ENCODE measurements at regions not wholly inside any gene's neighbourhood (a gene's known extent, or its start where the extent isn't known, plus 50 kb on each side); places are given as distances from the start of the nearest gene placed in this dataset.
"Not testable (repeated sequence)": the region's sequence is repeated elsewhere in the genome, so short reads cannot be mapped to it uniquely, and the experiment has no call there.

GRCh38 chr6:168186438-168186837 lies 107.4 kb upstream of the FRMD1 start:
- Mint-ChIP-seq H3K4me1 (no peaks in the 10 kb centered on the region), H3K36me3 (no peaks in the 10 kb centered on the region), H3K27me3 (no peaks in the 10 kb centered on the region), H3K9me3 (peaks cover 0 to 4% of the 10 kb centered on the region in 2 donors), H3K4me3 (no peak overlapping the region), H3K27ac (no peak overlapping the region)
- DNase-seq (no peak), ATAC-seq (replicated peaks) (no peak)

GRCh38 chr6:168186018-168186417 lies 107.0 kb upstream of the FRMD1 start:
- ATAC-seq (replicated peaks); H3K27ac Mint-ChIP-seq; H3K9me3 Mint-ChIP-seq; H3K4me1 Mint-ChIP-seq; H3K4me3 Mint-ChIP-seq; H3K27me3 Mint-ChIP-seq; DNase-seq; H3K36me3 Mint-ChIP-seq: not testable (repeated sequence)

- H3K4me1 Mint-ChIP-seq, result no peaks in the 10 kb centered on the region
- no peak for ATAC-seq (replicated peaks)
- H3K27me3 Mint-ChIP-seq, result no peaks in the 10 kb centered on the region
- H3K27ac Mint-ChIP-seq, result no peak overlapping the region
- H3K9me3 Mint-ChIP-seq, result peaks cover 0 to 4% of the 10 kb centered on the region in 2 donors
- no peaks in the 10 kb centered on the region for H3K36me3 Mint-ChIP-seq
- H3K4me3 Mint-ChIP-seq, result no peak overlapping the region
- no peak for DNase-seq
Observed at GRCh38 chr6:168184701-168185100, 105.7 kb upstream of the FRMD1 start.

- Mint-ChIP-seq H3K27me3 (peaks cover 0 to 5% of the 10 kb centered on the region in 2 donors), H3K27ac (no peak overlapping the region), H3K4me1 (no peaks in the 10 kb centered on the region), H3K9me3 (peaks cover 0 to 4% of the 10 kb centered on the region in 2 donors), H3K36me3 (no peaks in the 10 kb centered on the region), H3K4me3 (no peak overlapping the region)
- ATAC-seq (replicated peaks) (no peak), DNase-seq (no peak)
Observed at GRCh38 chr6:168183613-168183970, 104.6 kb upstream of the FRMD1 start.

GRCh38 chr6:168182908-168183612 lies 104.0 kb upstream of the FRMD1 start:
- no peak for DNase-seq
- Mint-ChIP-seq H3K27ac (no peak overlapping the region), H3K4me3 (no peak overlapping the region), H3K27me3 (peaks cover 0 to 5% of the 10 kb centered on the region in 2 donors), H3K9me3 (peaks cover 0 to 4% of the 10 kb centered on the region in 2 donors), H3K4me1 (no peaks in the 10 kb centered on the region), H3K36me3 (no peaks in the 10 kb centered on the region)
- no peak for ATAC-seq (replicated peaks)

GRCh38 chr6:168182366-168182765 lies 103.4 kb upstream of the FRMD1 start:
- no peaks in the 10 kb centered on the region for H3K36me3 Mint-ChIP-seq
- H3K27me3 Mint-ChIP-seq, result peaks cover 0 to 5% of the 10 kb centered on the region in 2 donors
- no peaks in the 10 kb centered on the region for H3K4me1 Mint-ChIP-seq
- H3K9me3 Mint-ChIP-seq, result peaks cover 0 to 4% of the 10 kb centered on the region in 2 donors
- no peak overlapping the region for H3K4me3 Mint-ChIP-seq
- ATAC-seq (replicated peaks) (no peak), DNase-seq (no peak)
- H3K27ac Mint-ChIP-seq, result no peak overlapping the region

GRCh38 chr6:168181876-168182275 lies 102.9 kb upstream of the FRMD1 start:
- no peaks in the 10 kb centered on the region for H3K36me3 Mint-ChIP-seq
- ATAC-seq (replicated peaks), result no peak
- no peak overlapping the region for H3K4me3 Mint-ChIP-seq

GRCh38 chr6:168181316-168181715 lies 102.3 kb upstream of the FRMD1 start:
- no peaks in the 10 kb centered on the region for H3K4me1 Mint-ChIP-seq
- DNase-seq (no peak), ATAC-seq (replicated peaks) (no peak)
- no peaks in the 10 kb centered on the region for H3K9me3 Mint-ChIP-seq
- H3K27me3 Mint-ChIP-seq, result peaks cover 0 to 5% of the 10 kb centered on the region in 2 donors
- H3K27ac Mint-ChIP-seq, result no peak overlapping the region
- no peaks in the 10 kb centered on the region for H3K36me3 Mint-ChIP-seq
- no peak overlapping the region for H3K4me3 Mint-ChIP-seq

More at GRCh38 chr6:168181876-168182275, 102.9 kb upstream of the FRMD1 start:
- no peak overlapping the region for H3K27ac Mint-ChIP-seq
- peaks cover 0 to 5% of the 10 kb centered on the region in 2 donors for H3K27me3 Mint-ChIP-seq
- H3K4me1 Mint-ChIP-seq, result no peaks in the 10 kb centered on the region
- peaks cover 0 to 1% of the 10 kb centered on the region in 2 donors for H3K9me3 Mint-ChIP-seq
- no peak for DNase-seq

- ATAC-seq (replicated peaks) (no peak), DNase-seq (no peak)
- Mint-ChIP-seq H3K27ac (no peak overlapping the region), H3K27me3 (peaks cover 0 to 5% of the 10 kb centered on the region in 2 donors), H3K36me3 (no peaks in the 10 kb centered on the region), H3K9me3 (no peaks in the 10 kb centered on the region), H3K4me1 (no peaks in the 10 kb centered on the region), H3K4me3 (no peak overlapping the region)
Observed at GRCh38 chr6:168180548-168181011, 101.6 kb upstream of the FRMD1 start.

- DNase-seq (no peak), ATAC-seq (replicated peaks) (no peak)
- H3K27me3 Mint-ChIP-seq, result peaks cover 0 to 5% of the 10 kb centered on the region in 2 donors
- H3K27ac Mint-ChIP-seq, result no peak overlapping the region
- no peaks in the 10 kb centered on the region for H3K9me3 Mint-ChIP-seq
- no peaks in the 10 kb centered on the region for H3K4me1 Mint-ChIP-seq
- H3K4me3 Mint-ChIP-seq, result no peak overlapping the region
- H3K36me3 Mint-ChIP-seq, result no peaks in the 10 kb centered on the region
Observed at GRCh38 chr6:168179702-168180382, 100.8 kb upstream of the FRMD1 start.

- Mint-ChIP-seq H3K27ac (no peak overlapping the region), H3K4me3 (no peak overlapping the region), H3K4me1 (no peaks in the 10 kb centered on the region), H3K36me3 (no peaks in the 10 kb centered on the region), H3K27me3 (peaks cover 0 to 9% of the 10 kb centered on the region in 2 donors), H3K9me3 (no peaks in the 10 kb centered on the region)
- DNase-seq (no peak), ATAC-seq (replicated peaks) (no peak)
Observed at GRCh38 chr6:168179133-168179532, 100.1 kb upstream of the FRMD1 start.

GRCh38 chr6:168177103-168177891 lies 98.3 kb upstream of the FRMD1 start:
- no peaks in the 10 kb centered on the region for H3K4me1 Mint-ChIP-seq
- no peak overlapping the region for H3K27ac Mint-ChIP-seq
- H3K4me3 Mint-ChIP-seq, result no peak overlapping the region
- peaks cover 0 to 9% of the 10 kb centered on the region in 2 donors for H3K27me3 Mint-ChIP-seq
- no peaks in the 10 kb centered on the region for H3K9me3 Mint-ChIP-seq
- DNase-seq (no peak), ATAC-seq (replicated peaks) (no peak)
- no peaks in the 10 kb centered on the region for H3K36me3 Mint-ChIP-seq

- Mint-ChIP-seq H3K27me3 (peaks cover 4 to 8% of the 10 kb centered on the region in 2 donors), H3K4me1 (peaks cover 3 to 8% of the 10 kb centered on the region in 2 donors), H3K36me3 (peaks cover 0 to 2% of the 10 kb centered on the region in 2 donors), H3K4me3 (no peak overlapping the region), H3K27ac (no peak overlapping the region), H3K9me3 (peaks cover 11% of the 10 kb centered on the region in 2 donors)
- ATAC-seq (replicated peaks), result no peak
- DNase-seq, result no peak
Observed at GRCh38 chr6:168171673-168172353, 92.8 kb upstream of the FRMD1 start.

Data from stimulated activated naive B cell treated with anti-CD40 and anti-IgM and Interleukin-4, amounts not matched to agents 10 μg/mL and 1 μg/mL and 100 μg/mL, for 72 hours (primary cell).